T-helper 22 cell (primary cell): ENCODE measurements at regions not wholly inside any gene's neighbourhood (a gene's known extent, or its start where the extent isn't known, plus 50 kb on each side); places are given as distances from the start of the nearest gene placed in this dataset.
"Not testable (repeated sequence)": the region's sequence is repeated elsewhere in the genome, so short reads cannot be mapped to it uniquely, and the experiment has no call there.

ENCODE experiments used
- DNase-seq: peaks from one replicate; pipeline ENCODE4 v3.0.0-alpha.2; 2020; ENCODE audit warnings: low read depth

DNA sequence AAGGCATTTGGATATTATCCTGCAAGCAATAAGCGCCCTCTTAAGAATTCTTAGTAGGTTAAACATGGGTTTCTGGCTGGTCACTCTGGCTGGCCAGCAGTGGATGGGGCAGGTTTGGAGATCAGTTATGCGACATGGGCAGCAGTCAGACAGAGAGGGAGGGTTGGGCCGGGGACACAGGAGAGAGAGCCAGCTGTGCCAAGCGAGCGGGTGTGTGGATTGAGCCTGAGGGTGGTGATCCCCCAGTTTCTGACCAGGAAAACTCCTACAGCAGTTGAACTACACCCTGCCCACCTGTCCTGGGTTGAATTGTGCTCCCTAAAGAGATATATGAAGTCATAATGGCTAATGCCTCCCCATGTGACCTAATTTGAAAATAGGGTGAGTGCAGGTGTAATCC lies 671.2 kb downstream of the TBC1D22A start:
- no peak for DNase-seq

DNA sequence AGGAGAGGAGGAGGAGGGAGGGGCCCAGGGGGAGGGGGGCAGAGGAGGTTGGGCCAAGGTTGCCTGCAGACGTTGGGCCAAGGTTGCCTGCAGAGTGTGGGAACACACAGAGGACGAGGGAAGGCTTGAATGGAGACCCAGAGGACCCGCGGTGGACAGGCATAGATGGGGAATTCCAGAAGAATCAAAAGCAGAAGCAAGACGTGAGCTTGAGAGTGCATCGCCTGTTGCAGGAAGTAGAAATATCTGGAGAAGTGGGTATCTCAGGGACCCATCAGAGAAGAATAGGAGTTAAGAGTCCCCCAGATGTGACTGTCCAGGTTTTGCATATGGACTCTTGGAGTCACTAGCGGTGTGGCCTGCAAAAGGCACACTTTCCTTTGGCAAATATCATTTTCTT lies 670.2 kb downstream of the TBC1D22A start:
- no peak for DNase-seq

DNA sequence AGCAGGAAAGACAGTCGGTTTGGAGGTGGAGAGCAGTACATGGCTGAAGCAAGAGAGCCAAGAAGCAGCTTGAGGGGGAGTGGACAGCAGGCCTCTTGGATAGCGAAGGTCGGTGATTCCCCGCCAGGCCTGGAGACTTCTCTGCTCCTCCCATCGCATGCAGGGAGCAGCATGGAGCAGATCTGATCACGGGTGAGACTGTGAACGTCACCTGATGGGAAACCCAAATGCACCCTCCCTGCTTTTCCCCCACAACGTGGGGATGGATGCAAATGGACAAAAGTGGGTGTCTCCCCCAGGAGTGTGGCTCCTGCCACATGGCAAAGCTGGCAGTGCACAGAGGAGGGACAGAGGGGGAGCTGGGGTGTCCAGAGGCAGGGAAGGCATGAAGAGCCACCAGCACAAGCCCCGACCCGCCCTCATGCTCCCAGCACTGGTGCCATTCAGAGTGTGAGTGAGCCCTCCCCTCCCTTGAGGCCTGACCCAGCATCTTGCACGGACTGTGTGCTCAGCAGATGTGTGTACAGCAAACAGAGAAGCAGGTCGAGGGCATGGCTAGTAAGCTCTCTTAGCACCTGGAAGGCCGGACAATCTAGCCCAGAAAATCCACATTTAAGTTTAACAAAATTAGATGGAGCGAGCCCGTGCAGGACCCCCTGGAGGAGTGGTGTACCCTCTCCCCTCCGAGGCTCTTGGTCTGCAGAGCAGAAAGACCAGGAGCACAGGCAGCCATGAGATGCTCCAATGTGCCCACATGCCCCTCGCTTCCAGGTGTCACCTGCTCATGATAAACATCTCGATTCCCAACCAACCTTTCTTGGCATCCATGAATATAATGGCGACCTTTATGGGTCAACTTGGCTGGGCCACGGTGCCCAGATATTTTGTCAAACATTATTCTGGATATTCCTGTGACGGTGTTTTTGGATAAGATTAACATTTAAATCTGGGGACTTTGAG lies 661.7 kb downstream of the TBC1D22A start:
- DNase-seq = no peak

DNA sequence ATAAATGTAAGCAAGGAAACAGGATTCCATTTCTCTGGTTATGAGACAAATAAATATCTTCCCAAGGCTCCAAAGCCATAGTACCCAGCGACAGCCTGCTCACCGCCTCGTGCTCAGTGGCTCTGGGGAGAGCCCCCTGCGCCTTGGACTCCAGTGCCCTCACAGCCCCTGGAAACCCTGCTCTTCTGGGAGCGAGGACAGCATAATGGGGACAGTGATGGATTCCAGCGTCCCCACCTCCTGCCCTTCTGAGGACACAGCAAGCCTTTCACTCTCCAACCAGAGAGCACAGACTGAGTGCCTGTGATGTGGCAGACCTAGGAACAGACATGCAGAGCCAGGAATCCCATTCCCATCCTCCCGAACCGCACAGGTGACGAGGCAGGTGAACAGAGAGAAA lies 660.8 kb downstream of the TBC1D22A start:
- DNase-seq = no peak

DNA sequence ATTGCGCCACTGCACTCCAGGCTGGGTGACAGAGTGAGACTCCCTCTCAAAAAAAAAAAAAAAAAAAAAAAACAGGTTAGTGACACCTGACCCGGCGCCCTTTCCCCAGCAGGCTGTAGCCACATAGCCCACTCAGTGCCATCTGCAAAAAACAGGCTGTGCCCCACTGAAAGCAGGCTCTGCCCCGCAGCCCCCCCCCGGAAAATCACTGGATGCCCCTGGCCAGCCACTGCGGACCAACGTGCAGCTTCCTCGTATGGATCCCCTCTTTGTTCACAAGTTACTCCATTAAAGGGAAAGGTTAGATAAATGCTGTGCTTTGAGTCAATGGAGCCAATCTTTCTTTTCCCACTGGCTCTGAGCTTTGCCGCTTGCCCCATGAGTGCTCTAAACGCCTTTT lies 660.3 kb downstream of the TBC1D22A start:
- DNase-seq = no peak

DNA sequence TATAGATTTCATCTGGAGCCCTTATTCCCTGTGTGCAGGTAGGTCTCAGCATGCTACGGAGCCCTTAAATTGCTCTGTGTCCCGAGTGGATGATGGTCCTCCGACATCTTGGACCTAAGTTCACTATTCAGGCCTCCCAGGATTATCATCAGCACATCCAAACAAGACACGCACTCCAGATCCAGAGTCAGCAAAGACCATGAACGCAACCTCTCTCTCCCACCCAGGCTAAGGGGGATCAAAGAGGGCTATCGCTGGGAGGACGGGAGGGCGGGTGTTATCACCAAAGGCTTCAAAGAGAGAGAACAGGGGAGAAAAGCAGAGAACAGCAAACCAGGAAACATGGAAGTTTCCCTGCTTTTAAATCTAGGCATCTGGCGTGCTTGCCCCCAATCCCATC lies 659.4 kb downstream of the TBC1D22A start:
- DNase-seq = no peak

DNA sequence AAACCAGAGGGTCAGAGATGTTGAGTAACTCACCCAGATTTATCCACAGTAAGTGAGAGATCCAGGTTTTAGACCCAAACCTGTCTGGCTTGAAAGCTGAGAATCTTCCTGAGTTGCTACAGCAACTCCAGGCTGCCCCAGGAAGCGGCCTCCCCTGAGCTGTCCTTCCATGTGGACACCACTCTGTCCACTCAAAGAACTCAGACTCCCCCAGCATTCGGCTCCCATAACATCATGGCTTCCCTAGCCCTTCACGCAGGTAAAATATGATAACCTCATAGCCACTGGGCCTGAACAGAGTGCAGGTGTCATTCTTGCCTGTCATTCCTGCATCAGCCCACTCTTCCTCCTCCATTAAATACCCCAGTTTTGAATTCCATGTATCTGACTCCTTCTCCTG lies 657.8 kb downstream of the TBC1D22A start:
- no peak for DNase-seq

DNA sequence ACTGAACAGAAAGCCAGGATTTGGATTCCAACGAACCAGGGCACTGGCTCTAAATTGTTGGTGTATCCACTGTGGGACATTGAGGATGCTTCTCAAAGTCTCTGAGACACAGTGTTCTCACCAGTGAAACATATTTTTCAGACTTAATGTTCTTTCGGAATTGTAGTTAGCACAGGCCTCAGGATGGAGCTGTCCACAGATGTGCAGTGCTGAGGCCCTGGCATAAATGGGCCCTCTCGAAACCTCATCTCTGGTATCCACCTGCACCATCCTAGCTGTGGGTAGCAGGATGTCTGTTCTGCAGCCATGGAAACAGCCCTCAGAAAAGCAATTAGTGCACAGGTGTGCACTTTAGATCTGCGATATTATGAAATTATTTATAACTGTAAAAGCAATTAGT lies 656.8 kb downstream of the TBC1D22A start:
- DNase-seq = no peak

DNA sequence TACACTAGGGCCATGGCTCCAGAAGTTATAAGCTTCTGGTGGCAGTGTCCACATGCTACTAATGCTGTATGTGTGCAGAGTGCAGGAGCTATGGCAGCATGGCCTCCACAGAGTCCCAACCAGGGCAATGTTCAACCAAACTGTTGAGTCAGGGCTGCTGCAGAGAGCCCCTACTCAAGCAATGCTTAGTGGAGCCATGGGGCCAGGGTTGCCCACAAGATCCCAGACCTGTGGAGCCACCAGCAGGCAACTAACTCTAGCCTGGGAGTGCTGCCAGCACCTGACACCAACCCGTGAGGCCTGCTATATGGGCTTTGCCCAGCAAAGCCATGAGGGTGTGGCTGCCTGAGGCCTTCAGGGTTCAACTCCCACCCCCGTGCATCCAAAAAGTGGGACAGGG lies 655.2 kb downstream of the TBC1D22A start:
- DNase-seq = no peak

DNA sequence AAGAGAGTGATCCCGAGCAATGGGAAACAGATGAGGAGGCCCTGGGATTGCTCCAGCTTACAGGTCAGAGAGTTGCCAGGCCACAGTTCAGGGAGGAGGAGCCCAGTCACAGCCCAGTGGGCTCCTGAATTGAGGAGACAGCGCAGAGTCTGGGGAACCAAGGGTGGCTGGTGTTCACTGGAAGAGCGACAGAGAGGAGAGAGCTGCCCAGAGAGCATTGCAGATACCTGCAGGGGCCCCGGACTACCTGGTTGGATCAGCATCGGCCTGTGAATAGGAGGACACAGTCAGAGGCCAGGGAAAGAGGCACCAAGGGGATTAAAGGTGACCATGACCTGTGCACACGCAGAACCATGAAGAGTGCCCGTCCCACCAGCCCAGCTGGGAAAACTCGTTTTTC lies 648.6 kb downstream of the TBC1D22A start:
- DNase-seq = no peak

DNA sequence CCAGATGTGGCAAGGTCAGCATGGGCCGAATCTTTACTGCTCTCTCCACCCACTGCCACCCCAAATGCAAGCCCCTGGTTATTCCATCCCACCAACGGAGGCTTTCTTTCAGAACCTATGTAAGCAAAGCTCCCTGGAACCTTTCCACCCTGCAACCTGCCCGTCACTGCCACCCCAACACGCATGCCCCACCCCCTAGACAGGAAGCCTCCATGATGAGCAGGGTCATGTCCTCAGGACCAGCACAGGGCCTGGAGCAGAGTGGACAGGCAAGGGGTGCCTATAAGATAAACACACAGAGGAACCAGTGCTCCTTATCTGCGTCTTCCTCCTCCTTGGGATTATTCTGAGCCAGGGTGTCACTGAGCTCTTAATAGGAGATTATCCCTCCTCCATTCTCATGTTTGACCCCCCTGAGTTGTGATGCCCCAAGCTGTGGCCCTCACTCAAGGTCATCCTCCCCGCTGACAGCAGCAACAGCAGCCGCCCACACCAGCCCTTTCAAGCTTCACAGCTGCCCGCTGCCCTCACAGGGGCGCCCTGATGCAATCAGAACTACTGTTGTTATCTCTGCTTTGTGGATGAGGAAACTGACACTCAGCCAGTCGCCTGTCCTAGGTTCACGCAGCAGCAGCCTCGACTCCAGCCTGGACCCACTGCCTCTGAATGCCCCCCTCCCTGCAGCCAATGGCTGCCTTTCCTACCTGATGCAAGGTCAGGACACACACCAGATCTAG lies 647.3 kb downstream of the TBC1D22A start:
- no peak for DNase-seq

DNA sequence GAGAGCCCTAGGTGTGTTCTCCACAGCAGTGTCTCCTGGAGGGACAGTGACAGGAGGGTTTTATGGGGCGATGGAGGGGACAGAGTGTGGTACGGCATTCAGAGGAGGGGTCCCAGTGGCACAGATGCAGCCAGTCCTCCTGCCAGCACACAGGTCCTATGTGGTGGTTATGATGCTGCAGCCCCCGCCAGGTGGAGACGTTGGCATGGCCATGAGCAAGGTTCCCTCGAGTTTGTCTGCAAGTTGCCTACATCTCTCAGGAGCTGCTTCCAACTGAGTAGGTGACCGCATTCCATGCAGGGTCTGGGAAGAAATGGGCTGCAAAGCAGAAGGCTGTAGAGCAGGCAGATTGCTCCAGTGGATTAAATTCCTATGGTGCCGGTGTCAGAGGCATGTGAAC lies 646.0 kb downstream of the TBC1D22A start:
- DNase-seq = no peak

DNA sequence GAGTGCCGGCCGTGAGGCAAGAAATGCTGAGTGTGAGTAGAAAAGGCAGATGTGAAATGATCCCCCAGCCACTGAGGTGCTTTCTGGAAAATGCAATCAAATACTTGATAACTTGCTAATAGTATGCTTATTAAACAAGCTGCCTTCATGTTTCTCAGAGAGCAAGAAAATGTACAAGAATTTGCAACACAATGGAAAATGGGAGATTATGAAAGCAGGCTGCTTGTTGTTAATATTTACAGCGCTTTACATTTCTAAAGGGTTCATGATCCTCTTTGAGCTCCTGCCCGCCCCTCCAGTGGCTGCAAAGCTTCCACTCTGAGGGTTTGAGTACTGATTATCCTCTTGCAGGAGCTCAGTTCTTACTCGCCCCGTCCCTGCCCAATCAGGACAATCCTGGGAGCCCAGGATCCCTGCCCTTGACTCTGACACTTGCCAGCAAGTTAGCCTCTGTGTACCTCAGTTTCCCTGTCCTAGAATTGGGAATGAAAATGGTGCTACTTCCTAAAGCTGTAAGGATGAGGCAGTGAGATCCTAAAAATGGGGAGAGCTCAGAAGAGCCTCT lies 645.1 kb downstream of the TBC1D22A start:
- DNase-seq = no peak

DNA sequence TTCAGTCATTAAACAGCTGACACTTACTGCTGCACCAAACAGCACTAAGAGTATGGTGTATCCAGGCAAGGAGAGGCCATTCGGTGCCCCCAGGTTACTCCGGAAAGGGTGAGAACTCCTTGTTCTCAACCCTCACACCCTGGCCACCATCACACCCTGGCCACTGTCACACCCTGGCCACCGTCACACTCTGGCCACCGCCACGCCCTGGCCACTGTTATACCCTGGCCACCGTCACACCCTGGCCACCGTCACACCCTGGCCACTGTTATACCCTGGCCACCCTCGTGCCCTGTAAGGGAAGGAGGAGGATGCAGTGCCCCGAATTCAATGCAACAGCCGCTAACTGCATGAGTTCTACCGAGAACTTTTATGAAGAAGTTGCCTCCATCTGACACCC lies 644.4 kb downstream of the TBC1D22A start:
- no peak for DNase-seq

DNA sequence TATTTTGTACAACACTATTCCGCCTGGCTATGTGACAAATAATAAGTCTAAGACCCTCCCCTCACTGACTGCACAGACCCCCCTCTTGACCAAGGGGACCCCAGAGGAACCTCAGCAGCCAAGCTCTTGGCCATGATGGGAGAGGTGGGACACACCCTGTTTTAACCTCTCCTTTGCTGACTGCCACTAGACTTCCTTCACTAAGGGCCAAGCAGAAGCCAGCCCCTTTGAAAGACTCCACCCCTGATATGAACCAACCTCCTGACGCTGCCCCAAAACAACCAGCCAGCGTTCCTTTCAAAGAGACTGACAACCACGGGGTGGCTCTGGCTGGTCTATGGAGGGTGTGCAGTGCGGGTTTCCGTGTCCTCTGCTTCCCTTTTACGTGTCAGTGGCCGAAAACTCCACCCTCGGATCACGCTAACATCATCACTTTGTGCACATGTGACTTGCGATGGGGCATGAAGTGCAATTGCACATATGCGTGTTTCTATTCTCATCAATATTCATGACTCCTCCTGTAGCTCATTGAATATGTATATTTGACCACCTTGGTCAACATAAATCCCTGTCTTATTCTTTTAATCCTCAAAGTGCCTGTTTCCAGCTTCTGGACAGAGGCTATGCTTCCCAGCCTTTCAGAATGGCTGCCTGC lies 643.9 kb downstream of the TBC1D22A start:
- DNase-seq = no peak

DNA sequence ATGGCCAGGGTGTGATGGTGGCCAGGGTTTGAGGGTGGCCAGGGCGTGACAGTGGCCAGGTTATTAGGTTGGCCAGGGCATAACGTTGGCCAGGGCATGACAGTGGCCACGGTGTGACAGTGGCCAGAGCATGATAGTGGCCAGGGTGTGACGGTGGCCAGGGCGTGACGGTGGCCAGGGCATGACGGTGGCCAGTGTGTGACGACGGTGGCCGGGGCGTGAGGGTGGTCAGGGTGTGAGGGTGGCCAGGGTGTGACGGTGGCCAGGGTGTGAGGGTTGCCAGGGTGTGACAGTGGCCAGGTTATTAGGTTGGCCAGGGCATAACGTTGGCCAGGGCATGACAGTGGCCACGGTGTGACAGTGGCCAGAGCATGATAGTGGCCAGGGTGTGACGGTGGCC lies 642.8 kb downstream of the TBC1D22A start:
- not testable (repeated sequence) for DNase-seq

DNA sequence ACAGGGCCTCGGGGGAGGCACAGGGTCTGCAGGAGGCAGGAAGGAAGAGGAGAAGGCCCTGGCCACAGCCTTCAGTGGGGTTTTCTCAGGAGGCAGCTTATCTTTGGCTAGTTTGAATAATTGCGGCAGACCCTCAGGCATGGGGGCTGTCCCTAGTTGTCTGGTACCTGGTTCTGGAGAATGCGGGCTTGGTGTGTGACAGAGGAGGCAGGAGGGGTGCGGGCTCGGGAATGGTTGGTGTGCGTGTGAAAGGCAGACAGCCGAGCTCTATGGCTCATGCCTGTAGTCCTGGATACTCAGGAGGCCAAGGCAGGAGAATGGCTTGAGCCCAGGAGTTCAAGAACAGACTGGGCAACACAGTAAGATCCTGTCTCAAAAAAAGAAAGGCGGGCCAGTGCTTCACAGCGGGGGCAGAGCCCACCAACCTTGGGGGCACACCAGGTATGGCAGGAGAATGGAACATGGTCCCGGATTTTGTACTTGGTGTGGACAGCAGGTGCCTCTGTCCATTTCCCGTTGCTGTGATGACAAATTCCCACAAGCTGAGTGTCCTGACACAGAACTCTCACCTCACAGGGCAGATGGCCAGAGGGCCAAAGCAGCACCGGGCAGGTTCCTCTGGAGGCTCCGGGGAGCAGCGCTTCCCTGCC lies 640.6 kb downstream of the TBC1D22A start:
- no peak for DNase-seq

DNA sequence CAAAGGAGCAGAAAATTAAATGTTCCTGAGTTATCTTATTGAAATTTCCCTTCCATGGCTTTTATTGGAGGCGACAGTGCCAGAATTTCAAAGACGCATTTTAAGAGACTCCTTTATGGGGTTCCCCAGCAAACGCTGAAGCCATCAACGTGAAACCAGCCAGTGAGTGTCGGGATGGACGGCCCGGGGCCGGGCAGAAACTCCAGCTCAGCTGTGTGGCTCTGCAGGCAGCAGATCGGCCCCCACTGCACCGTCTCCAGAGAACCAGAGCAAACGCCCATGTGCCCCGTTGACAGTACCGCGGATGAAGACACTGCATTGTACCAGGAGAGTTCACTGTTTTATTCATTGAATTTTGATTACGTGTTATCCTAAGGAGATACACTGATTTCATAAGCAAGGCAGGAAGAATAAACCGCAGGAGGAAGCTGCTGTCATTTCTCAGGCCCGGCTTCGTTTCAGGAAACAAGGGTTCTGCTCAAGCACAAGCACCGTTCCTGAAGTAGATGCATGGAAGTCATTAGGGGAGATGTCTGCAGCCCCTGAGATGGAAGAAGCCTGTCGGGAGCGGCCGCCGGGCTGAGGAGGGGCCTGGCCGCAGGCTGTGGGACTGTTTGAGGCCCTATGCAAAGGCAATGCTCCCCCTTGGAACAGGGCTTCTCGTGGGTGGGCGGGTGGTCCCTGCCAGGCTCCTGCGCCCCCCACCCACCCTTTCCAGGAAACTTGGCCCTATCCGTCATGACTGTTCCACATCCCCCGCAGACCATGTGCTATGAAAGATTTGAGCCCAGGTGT lies 639.7 kb downstream of the TBC1D22A start:
- DNase-seq = no peak

DNA sequence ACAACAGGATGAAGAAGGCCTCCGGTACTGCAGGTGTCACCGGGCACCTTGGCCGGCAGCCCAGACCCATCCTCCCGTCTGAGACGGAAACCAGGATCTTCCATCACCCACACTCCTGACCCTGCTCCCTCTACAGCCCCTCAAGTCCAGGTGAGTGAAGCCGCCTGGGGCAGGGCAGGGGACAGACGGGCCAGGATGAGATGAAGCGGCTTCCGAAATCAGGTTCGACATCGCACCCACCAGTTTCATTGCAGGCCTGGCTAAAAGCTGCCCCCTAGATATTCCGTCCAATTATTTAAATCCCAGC lies 639.1 kb downstream of the TBC1D22A start:
- no peak for DNase-seq

DNA sequence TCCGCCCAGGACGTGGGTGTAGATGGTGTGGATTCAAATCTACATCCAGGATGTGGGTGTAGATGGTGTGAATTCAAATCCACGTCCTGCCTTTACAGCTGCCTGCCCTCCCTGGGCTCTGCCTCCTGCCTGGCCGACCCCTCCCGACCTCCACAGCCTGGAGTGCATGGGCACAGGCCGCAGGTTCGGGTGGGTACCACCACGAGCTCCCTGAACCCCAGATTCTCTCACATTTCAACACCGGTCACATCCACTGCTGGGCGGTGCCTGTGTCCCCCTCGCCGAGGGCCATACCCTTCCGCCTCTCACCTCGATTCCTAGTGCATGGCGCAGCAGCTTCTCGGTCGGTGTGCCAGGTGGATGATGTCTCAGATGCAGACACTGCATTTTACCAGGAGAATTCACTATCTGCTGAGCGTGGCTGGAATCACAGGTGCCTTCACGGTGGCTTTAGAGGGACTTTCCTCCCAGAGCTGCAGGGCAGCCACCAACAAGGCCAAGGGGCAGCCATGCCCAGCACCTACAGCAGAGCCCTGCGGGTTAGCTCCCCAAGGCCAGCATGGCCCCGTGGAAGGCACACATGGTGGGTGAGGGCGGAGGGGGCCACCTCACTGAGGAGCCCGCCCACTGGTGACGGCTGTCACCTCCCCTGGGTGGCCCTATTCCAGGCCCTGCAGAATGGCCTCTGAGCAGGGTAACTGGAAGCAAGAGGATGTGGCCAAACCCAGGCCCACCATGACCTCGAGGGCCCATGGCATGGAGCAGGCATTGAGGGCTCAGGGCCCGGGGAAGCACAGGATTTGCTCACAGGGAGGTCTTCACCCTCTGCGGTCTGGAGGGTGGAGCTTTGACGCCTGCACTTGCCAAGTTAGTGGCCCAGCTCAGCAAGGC lies 638.5 kb downstream of the TBC1D22A start:
- DNase-seq = no peak
